Adrenal gland (tissue), 5 donors: ENCODE measurements at regions not wholly inside any gene's neighbourhood (a gene's known extent, or its start where the extent isn't known, plus 50 kb on each side); places are given as distances from the start of the nearest gene placed in this dataset.

ENCODE experiments used
- POLR2A ChIP-seq, 2 donors: fragments of 450-650 bp; IDR thresholded peaks; one replicate each; pipeline ENCODE4 v1.6.1; 2017; ENCODE audit warnings: antibody characterized with exemption in 2 of 2, mild to moderate bottlenecking in 2 of 2, moderate library complexity in 1 of 2
- TF ChIP-seq, protein P1 (sequence below), 6 experiments: fragments of 450-650 bp in 4 of 6; fragments of 200-600 bp in 2 of 6; sonication (generic) in 1 of 6; IDR thresholded peaks; 1 replicate in 5 of 6; 2 replicates in 1 of 6; pipeline versions ENCODE4 v1.5.1 to v1.8.0; 2016 to 2021; ENCODE audit warnings: antibody characterized with exemption in 6 of 6, mild to moderate bottlenecking in 2 of 6, moderate library complexity in 1 of 6
- donor health status: DM: no; HTN: no; CAD: no.

DNA sequence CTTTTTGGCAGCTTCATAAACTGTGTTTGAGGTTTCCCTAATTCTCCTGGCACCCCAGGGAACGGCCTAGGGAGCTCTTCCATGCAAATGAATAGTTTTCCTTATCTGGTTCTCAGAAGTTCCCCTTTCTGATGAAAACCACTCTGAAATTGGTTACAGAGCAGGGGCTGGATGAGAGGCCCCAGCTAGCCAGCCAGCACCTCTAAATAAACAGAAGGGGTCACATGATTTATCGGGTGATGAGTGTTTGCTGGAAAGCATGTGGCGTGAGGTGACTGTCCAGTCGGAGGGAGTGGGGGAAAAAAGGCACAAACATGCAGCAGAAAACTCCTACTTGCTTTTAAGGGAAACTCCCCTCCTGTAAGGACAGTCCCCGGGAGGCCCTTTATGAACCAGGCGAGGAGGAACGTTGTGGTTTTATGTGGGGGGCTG, 261.2 kb upstream of the ANKRD55 start:
- no peak for TF ChIP-seq POLR2A (IDR thresholded peaks at IDR 0.05)
- TF ChIP-seq, protein P1, sequence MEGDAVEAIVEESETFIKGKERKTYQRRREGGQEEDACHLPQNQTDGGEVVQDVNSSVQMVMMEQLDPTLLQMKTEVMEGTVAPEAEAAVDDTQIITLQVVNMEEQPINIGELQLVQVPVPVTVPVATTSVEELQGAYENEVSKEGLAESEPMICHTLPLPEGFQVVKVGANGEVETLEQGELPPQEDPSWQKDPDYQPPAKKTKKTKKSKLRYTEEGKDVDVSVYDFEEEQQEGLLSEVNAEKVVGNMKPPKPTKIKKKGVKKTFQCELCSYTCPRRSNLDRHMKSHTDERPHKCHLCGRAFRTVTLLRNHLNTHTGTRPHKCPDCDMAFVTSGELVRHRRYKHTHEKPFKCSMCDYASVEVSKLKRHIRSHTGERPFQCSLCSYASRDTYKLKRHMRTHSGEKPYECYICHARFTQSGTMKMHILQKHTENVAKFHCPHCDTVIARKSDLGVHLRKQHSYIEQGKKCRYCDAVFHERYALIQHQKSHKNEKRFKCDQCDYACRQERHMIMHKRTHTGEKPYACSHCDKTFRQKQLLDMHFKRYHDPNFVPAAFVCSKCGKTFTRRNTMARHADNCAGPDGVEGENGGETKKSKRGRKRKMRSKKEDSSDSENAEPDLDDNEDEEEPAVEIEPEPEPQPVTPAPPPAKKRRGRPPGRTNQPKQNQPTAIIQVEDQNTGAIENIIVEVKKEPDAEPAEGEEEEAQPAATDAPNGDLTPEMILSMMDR (IDR thresholded peaks at IDR 0.05) = no peak
